AG10803 (cell line): ENCODE measurements at regions not wholly inside any gene's neighbourhood (a gene's known extent, or its start where the extent isn't known, plus 50 kb on each side); places are given as distances from the start of the nearest gene placed in this dataset.

Source experiments
- DNase-seq: peaks from one replicate; pipeline ENCODE4 v3.0.0; 2010; ENCODE audit warnings: low read depth
- H3K4me3 ChIP-seq: 2 replicates; pipeline ENCODE4 v1.5.1; 2011; ENCODE audit warnings: mild to moderate bottlenecking, low read length, control low read depth
- CTCF ChIP-seq: conservative IDR thresholded peaks from 2 replicates; pipeline ENCODE4 v1.5.1; 2011; ENCODE audit warnings: mild to moderate bottlenecking, low read length, control low read depth, inconsistent platforms

GRCh38 chr16:7031031-7031430, 301.6 kb upstream of the RBFOX1 start:
- no peak overlapping the region for H3K4me3 ChIP-seq
- no peak for DNase-seq
- no peak for TF ChIP-seq CTCF

- TF ChIP-seq CTCF = no peak
- DNase-seq = no peak
- no peak overlapping the region for H3K4me3 ChIP-seq
Observed at GRCh38 chr16:7027401-7027800, 305.2 kb upstream of the RBFOX1 start.

- DNase-seq = no peak
- no peak overlapping the region for H3K4me3 ChIP-seq
- TF ChIP-seq CTCF = no peak
Observed at GRCh38 chr16:7026639-7027038, 306.0 kb upstream of the RBFOX1 start.

DNA sequence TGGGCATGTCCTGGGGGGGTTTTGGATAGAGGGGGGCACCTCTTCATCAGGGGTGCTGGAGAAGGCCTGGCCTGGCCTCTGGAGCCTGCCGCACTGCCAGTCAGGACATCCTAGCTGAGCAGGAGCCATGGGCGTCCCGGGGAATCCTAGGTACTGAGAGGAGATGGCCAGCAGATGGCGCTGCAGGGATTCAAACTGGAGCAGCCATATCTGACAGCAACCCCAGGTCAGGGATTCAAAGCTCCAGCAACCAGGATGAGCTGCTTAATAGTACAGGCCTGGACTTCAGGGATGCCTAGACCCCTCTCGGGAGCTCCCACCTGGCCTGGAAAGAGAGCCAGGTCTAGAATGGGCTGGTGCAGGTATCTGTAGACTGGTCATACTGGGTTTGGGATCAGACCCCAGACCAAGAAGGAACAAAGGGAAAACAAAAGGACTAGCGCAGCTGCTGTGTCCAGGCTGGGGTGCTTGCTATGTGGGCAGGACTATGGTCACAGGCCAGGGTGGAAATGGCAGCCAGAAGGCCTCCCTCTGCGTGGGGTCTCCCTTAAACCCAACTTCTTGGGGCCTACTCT, 306.9 kb upstream of the RBFOX1 start:
- no peak overlapping the region for H3K4me3 ChIP-seq
- 0 out of 2 replicates have a peak, but pooled peaks have one; percentile 16 for TF ChIP-seq CTCF
- DNase-seq = no peak

DNA sequence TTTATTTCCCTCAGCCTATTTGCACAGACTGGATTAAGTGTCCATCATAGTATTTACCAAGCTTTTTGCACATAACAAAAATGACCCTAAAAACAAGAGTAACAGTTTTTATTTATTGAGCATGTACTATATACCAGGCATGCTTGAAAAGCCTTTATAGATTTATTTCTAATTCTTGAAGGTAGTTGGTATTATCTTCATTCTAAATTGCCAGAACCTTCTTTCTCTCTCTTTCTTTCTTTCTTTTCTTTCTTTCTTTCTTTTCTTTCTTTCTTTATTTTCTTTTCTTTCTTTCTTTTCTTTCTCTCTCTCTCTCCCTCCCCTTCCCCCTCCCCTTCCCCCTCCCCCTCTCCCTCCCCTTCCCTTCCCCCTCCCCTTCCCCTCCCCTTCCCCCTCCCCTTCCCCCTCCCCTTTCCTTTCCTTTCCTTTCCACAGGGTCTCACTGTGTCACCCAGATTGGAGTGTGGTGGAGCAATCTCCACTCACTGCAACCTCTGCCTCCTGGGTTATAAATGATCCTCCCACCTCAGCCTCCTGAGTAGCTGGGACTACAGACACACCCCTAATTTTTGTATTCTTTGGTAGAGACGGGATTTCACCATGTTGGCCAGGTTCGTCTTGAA, 310.9 kb upstream of the RBFOX1 start:
- no peak for TF ChIP-seq CTCF
- no peak for DNase-seq
- no peak overlapping the region for H3K4me3 ChIP-seq

DNA sequence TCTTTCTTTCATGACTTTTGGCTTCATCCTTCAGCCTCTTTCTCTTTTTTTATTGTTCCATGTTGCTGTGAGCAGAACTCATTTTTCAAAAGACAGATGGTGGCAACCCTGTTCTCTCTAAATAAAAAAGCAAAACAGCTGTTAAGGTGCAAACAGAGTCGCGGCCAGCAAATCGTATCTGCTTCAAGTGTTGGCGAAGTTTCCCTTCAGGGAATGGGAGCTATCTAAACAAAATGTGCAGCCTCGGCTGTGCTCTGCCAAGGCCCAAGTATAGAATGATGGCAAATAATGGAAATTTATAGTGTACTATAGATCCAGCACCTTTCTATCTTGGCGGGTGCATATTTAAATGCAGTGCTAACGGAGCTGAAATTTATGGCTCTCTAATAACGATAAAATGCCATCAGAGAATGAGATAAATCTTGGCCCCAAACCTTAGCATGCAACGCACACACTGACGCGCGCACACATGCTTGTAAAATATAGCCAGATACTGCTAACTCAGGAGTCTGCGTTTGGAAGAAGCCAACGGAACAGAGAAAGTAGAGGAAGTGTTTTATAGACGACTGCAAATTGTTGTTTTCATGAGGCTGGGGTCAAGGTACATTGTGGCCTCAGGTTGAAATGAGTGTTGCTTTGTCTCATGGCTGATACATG, 315.5 kb upstream of the RBFOX1 start:
- no peak for TF ChIP-seq CTCF
- no peak overlapping the region for H3K4me3 ChIP-seq
- no peak for DNase-seq

- TF ChIP-seq CTCF = no peak
- no peak for DNase-seq
- H3K4me3 ChIP-seq = no peak overlapping the region
Observed at GRCh38 chr16:7014756-7015155, 317.9 kb upstream of the RBFOX1 start.
